ENCODE measurements at regions not wholly inside any gene's neighbourhood (a gene's known extent, or its start where the extent isn't known, plus 50 kb on each side); places are given as distances from the start of the nearest gene placed in this dataset.
"Not testable (repeated sequence)": the region's sequence is repeated elsewhere in the genome, so short reads cannot be mapped to it uniquely, and the experiment has no call there.

GRCh38 chr17:14525551-14526455, 224.9 kb downstream of the HS3ST3B1 start:
- no peak for ATAC-seq
- no peak overlapping the region for H3K27ac Mint-ChIP-seq
- H3K9me3 Mint-ChIP-seq: no peaks in the 10 kb centered on the region
- H3K36me3 Mint-ChIP-seq: no peaks in the 10 kb centered on the region
- no peak for DNase-seq (ENCODE audit: low spot score in 2 of 2)

GRCh38 chr17:14522795-14523387, 222.0 kb downstream of the HS3ST3B1 start:
- H3K27ac Mint-ChIP-seq: no peak overlapping the region

GRCh38 chr17:14518919-14519318, 218.0 kb downstream of the HS3ST3B1 start:
- H3K27ac Mint-ChIP-seq; DNase-seq (ENCODE audit: low spot score in 2 of 2); H3K9me3 Mint-ChIP-seq; H3K36me3 Mint-ChIP-seq; ATAC-seq: not testable (repeated sequence)

More at GRCh38 chr17:14522795-14523387, 222.0 kb downstream of the HS3ST3B1 start:
- Mint-ChIP-seq H3K9me3 (no peaks in the 10 kb centered on the region), H3K36me3 (no peaks in the 10 kb centered on the region)
- no peak for ATAC-seq
- DNase-seq (ENCODE audit: low spot score in 2 of 2): no peak

- ATAC-seq: no peak
These were observed 214.1 kb downstream of the HS3ST3B1 start for GRCh38 chr17:14514973-14515372.

GRCh38 chr17:14513835-14514234, 213.0 kb downstream of the HS3ST3B1 start:
- Mint-ChIP-seq H3K9me3 (no peaks in the 10 kb centered on the region), H3K36me3 (no peaks in the 10 kb centered on the region)
- ATAC-seq: no peak

More at GRCh38 chr17:14514973-14515372, 214.1 kb downstream of the HS3ST3B1 start:
- no peaks in the 10 kb centered on the region for H3K36me3 Mint-ChIP-seq
- DNase-seq (ENCODE audit: low spot score in 2 of 2): no peak
- H3K9me3 Mint-ChIP-seq: no peaks in the 10 kb centered on the region
- no peak overlapping the region for H3K27ac Mint-ChIP-seq

GRCh38 chr17:14510136-14510535, 209.3 kb downstream of the HS3ST3B1 start:
- Mint-ChIP-seq H3K36me3 (peaks cover 0 to 5% of the 10 kb centered on the region in 2 donors), H3K27ac (no peak overlapping the region), H3K9me3 (peaks cover 0 to 4% of the 10 kb centered on the region in 2 donors)
- DNase-seq (ENCODE audit: low spot score in 2 of 2) (no peak), ATAC-seq (no peak)

More at GRCh38 chr17:14513835-14514234, 213.0 kb downstream of the HS3ST3B1 start:
- DNase-seq (ENCODE audit: low spot score in 2 of 2): no peak
- H3K27ac Mint-ChIP-seq: no peak overlapping the region

- no peak for ATAC-seq
- Mint-ChIP-seq H3K27ac (no peak overlapping the region), H3K9me3 (peaks cover 0 to 4% of the 10 kb centered on the region in 2 donors), H3K36me3 (peaks cover 0 to 5% of the 10 kb centered on the region in 2 donors)
- DNase-seq (ENCODE audit: low spot score in 2 of 2): no peak
These were observed 207.3 kb downstream of the HS3ST3B1 start for GRCh38 chr17:14508156-14508555.

GRCh38 chr17:14506364-14506763, 205.5 kb downstream of the HS3ST3B1 start:
- no peak for ATAC-seq

GRCh38 chr17:14505606-14506005, 204.7 kb downstream of the HS3ST3B1 start:
- DNase-seq (ENCODE audit: low spot score in 2 of 2) (no peak), ATAC-seq (no peak)
- peaks cover 0 to 4% of the 10 kb centered on the region in 2 donors for H3K9me3 Mint-ChIP-seq
- no peak overlapping the region for H3K27ac Mint-ChIP-seq
- peaks cover 0 to 5% of the 10 kb centered on the region in 2 donors for H3K36me3 Mint-ChIP-seq

More at GRCh38 chr17:14506364-14506763, 205.5 kb downstream of the HS3ST3B1 start:
- H3K36me3 Mint-ChIP-seq: peaks cover 0 to 5% of the 10 kb centered on the region in 2 donors
- DNase-seq (ENCODE audit: low spot score in 2 of 2): no peak
- peaks cover 0 to 4% of the 10 kb centered on the region in 2 donors for H3K9me3 Mint-ChIP-seq
- H3K27ac Mint-ChIP-seq: no peak overlapping the region

GRCh38 chr17:14499976-14500375, 199.1 kb downstream of the HS3ST3B1 start:
- Mint-ChIP-seq H3K36me3 (peaks cover 0 to 6% of the 10 kb centered on the region in 2 donors), H3K27ac (no peak overlapping the region), H3K9me3 (no peaks in the 10 kb centered on the region)
- DNase-seq (ENCODE audit: low spot score in 2 of 2): no peak
- no peak for ATAC-seq

- no peak overlapping the region for H3K27ac Mint-ChIP-seq
- H3K36me3 Mint-ChIP-seq: peaks cover 0 to 6% of the 10 kb centered on the region in 2 donors
- DNase-seq (ENCODE audit: low spot score in 2 of 2) (no peak), ATAC-seq (no peak)
- H3K9me3 Mint-ChIP-seq: no peaks in the 10 kb centered on the region
These were observed 197.9 kb downstream of the HS3ST3B1 start for GRCh38 chr17:14498812-14499211.

- no peaks in the 10 kb centered on the region for H3K9me3 Mint-ChIP-seq
- H3K27ac Mint-ChIP-seq: no peak overlapping the region
- DNase-seq (ENCODE audit: low spot score in 2 of 2) (no peak), ATAC-seq (no peak)
- peaks cover 5 to 6% of the 10 kb centered on the region in 2 donors for H3K36me3 Mint-ChIP-seq
These were observed 193.3 kb downstream of the HS3ST3B1 start for GRCh38 chr17:14494161-14494560.

- H3K36me3 Mint-ChIP-seq: peaks cover 0 to 5% of the 10 kb centered on the region in 2 donors
- ATAC-seq: no peak
- no peak for DNase-seq (ENCODE audit: low spot score in 2 of 2)
- H3K9me3 Mint-ChIP-seq: no peaks in the 10 kb centered on the region
- H3K27ac Mint-ChIP-seq: no peak overlapping the region
These were observed 189.1 kb downstream of the HS3ST3B1 start for GRCh38 chr17:14489986-14490385.

- no peak for ATAC-seq
- Mint-ChIP-seq H3K36me3 (peaks cover 0 to 5% of the 10 kb centered on the region in 2 donors), H3K9me3 (no peaks in the 10 kb centered on the region), H3K27ac (no peak overlapping the region)
- DNase-seq (ENCODE audit: low spot score in 2 of 2): no peak
These were observed 188.2 kb downstream of the HS3ST3B1 start for GRCh38 chr17:14488958-14489550.

- H3K36me3 Mint-ChIP-seq: peaks cover 0 to 4% of the 10 kb centered on the region in 2 donors
- no peak for ATAC-seq
- H3K27ac Mint-ChIP-seq: no peak overlapping the region
- peaks cover 0 to 4% of the 10 kb centered on the region in 2 donors for H3K9me3 Mint-ChIP-seq
- no peak for DNase-seq (ENCODE audit: low spot score in 2 of 2)
These were observed 186.2 kb downstream of the HS3ST3B1 start for GRCh38 chr17:14487068-14487467.

- H3K27ac Mint-ChIP-seq: no peak overlapping the region
- peaks cover 0 to 15% of the 10 kb centered on the region in 2 donors for H3K9me3 Mint-ChIP-seq
- peaks cover 0 to 6% of the 10 kb centered on the region in 2 donors for H3K36me3 Mint-ChIP-seq
- ATAC-seq: no peak
- no peak for DNase-seq (ENCODE audit: low spot score in 2 of 2)
These were observed 181.8 kb downstream of the HS3ST3B1 start for GRCh38 chr17:14482715-14483114.

- no peak for ATAC-seq
- H3K9me3 Mint-ChIP-seq: peaks cover 0 to 15% of the 10 kb centered on the region in 2 donors
These were observed 180.8 kb downstream of the HS3ST3B1 start for GRCh38 chr17:14481664-14482063.

More at GRCh38 chr17:14481664-14482063, 180.8 kb downstream of the HS3ST3B1 start:
- H3K36me3 Mint-ChIP-seq: peaks cover 0 to 6% of the 10 kb centered on the region in 2 donors
- no peak for DNase-seq (ENCODE audit: low spot score in 2 of 2)
- no peak overlapping the region for H3K27ac Mint-ChIP-seq
